ENCODE measurements at regions not wholly inside any gene's neighbourhood (a gene's known extent, or its start where the extent isn't known, plus 50 kb on each side); places are given as distances from the start of the nearest gene placed in this dataset.
"Not testable (repeated sequence)": the region's sequence is repeated elsewhere in the genome, so short reads cannot be mapped to it uniquely, and the experiment has no call there.

- Histone ChIP-seq H3K36me3 (ENCODE audit: control insufficient read depth, insufficient read depth, low read length) (no peaks in the 10 kb centered on the region), H3K4me1 (ENCODE audit: control insufficient read depth, insufficient read depth, low read length) (no peaks in the 10 kb centered on the region), H3K9ac (ENCODE audit: low read depth, low read length) (no peak overlapping the region), H3K27me3 (ENCODE audit: control insufficient read depth, insufficient read depth, low read length) (no peaks in the 10 kb centered on the region), H3K4me3 (ENCODE audit: low read depth, low read length) (no peak overlapping the region), H3K27ac (ENCODE audit: low read depth, low read length) (no peak overlapping the region), H3K9me3 (ENCODE audit: control insufficient read depth, insufficient read depth, low read length) (peaks cover 9% of the 10 kb centered on the region)
Measured at GRCh38 chr9:90147426-90147825, 495.2 kb downstream of the DIRAS2 start.

- no peaks in the 10 kb centered on the region for H3K36me3 ChIP-seq (ENCODE audit: control insufficient read depth, insufficient read depth, low read length)
- no peak overlapping the region for H3K4me3 ChIP-seq (ENCODE audit: low read depth, low read length)
- no peaks in the 10 kb centered on the region for H3K9me3 ChIP-seq (ENCODE audit: control insufficient read depth, insufficient read depth, low read length)
Measured at GRCh38 chr9:90156318-90156717, 486.3 kb downstream of the DIRAS2 start.

GRCh38 chr9:90162326-90162725 is 480.3 kb downstream of the DIRAS2 start:
- Histone ChIP-seq H3K27ac (ENCODE audit: low read depth, low read length) (no peak overlapping the region), H3K27me3 (ENCODE audit: control insufficient read depth, insufficient read depth, low read length) (no peaks in the 10 kb centered on the region), H3K9me3 (ENCODE audit: control insufficient read depth, insufficient read depth, low read length) (no peaks in the 10 kb centered on the region), H3K9ac (ENCODE audit: low read depth, low read length) (no peak overlapping the region), H3K4me1 (ENCODE audit: control insufficient read depth, insufficient read depth, low read length) (peaks cover 3% of the 10 kb centered on the region; the same call in 1 of the 2 replicates), H3K36me3 (ENCODE audit: control insufficient read depth, insufficient read depth, low read length) (no peaks in the 10 kb centered on the region), H3K4me3 (ENCODE audit: low read depth, low read length) (no peak overlapping the region)

More at GRCh38 chr9:90156318-90156717, 486.3 kb downstream of the DIRAS2 start:
- Histone ChIP-seq H3K27ac (ENCODE audit: low read depth, low read length) (no peak overlapping the region), H3K27me3 (ENCODE audit: control insufficient read depth, insufficient read depth, low read length) (no peaks in the 10 kb centered on the region), H3K9ac (ENCODE audit: low read depth, low read length) (no peak overlapping the region), H3K4me1 (ENCODE audit: control insufficient read depth, insufficient read depth, low read length) (no peaks in the 10 kb centered on the region)

GRCh38 chr9:90162819-90163218 is 479.8 kb downstream of the DIRAS2 start:
- Histone ChIP-seq H3K4me1 (ENCODE audit: control insufficient read depth, insufficient read depth, low read length) (peaks cover 3% of the 10 kb centered on the region; the same call in 1 of the 2 replicates), H3K36me3 (ENCODE audit: control insufficient read depth, insufficient read depth, low read length) (no peaks in the 10 kb centered on the region), H3K9ac (ENCODE audit: low read depth, low read length) (no peak overlapping the region), H3K27ac (ENCODE audit: low read depth, low read length) (no peak overlapping the region), H3K9me3 (ENCODE audit: control insufficient read depth, insufficient read depth, low read length) (no peaks in the 10 kb centered on the region), H3K27me3 (ENCODE audit: control insufficient read depth, insufficient read depth, low read length) (no peaks in the 10 kb centered on the region), H3K4me3 (ENCODE audit: low read depth, low read length) (no peak overlapping the region)

GRCh38 chr9:90165281-90165680 is 477.3 kb downstream of the DIRAS2 start:
- Histone ChIP-seq H3K9ac (ENCODE audit: low read depth, low read length) (no peak overlapping the region), H3K27me3 (ENCODE audit: control insufficient read depth, insufficient read depth, low read length) (no peaks in the 10 kb centered on the region), H3K27ac (ENCODE audit: low read depth, low read length) (no peak overlapping the region), H3K9me3 (ENCODE audit: control insufficient read depth, insufficient read depth, low read length) (no peaks in the 10 kb centered on the region), H3K4me1 (ENCODE audit: control insufficient read depth, insufficient read depth, low read length) (peaks cover 3% of the 10 kb centered on the region; the same call in 1 of the 2 replicates), H3K36me3 (ENCODE audit: control insufficient read depth, insufficient read depth, low read length) (no peaks in the 10 kb centered on the region), H3K4me3 (ENCODE audit: low read depth, low read length) (no peak overlapping the region)

- H3K27ac ChIP-seq (ENCODE audit: low read depth, low read length); H3K4me3 ChIP-seq (ENCODE audit: low read depth, low read length); H3K27me3 ChIP-seq (ENCODE audit: control insufficient read depth, insufficient read depth, low read length); H3K36me3 ChIP-seq (ENCODE audit: control insufficient read depth, insufficient read depth, low read length); H3K9ac ChIP-seq (ENCODE audit: low read depth, low read length); H3K9me3 ChIP-seq (ENCODE audit: control insufficient read depth, insufficient read depth, low read length); H3K4me1 ChIP-seq (ENCODE audit: control insufficient read depth, insufficient read depth, low read length): not testable (repeated sequence)
Measured at GRCh38 chr9:90166374-90166773, 476.2 kb downstream of the DIRAS2 start.

GRCh38 chr9:90167914-90168313 is 474.7 kb downstream of the DIRAS2 start:
- Histone ChIP-seq H3K36me3 (ENCODE audit: control insufficient read depth, insufficient read depth, low read length) (no peaks in the 10 kb centered on the region), H3K9me3 (ENCODE audit: control insufficient read depth, insufficient read depth, low read length) (no peaks in the 10 kb centered on the region), H3K27me3 (ENCODE audit: control insufficient read depth, insufficient read depth, low read length) (no peaks in the 10 kb centered on the region), H3K4me1 (ENCODE audit: control insufficient read depth, insufficient read depth, low read length) (peaks cover 3% of the 10 kb centered on the region; the same call in 1 of the 2 replicates), H3K4me3 (ENCODE audit: low read depth, low read length) (no peak overlapping the region), H3K9ac (ENCODE audit: low read depth, low read length) (no peak overlapping the region), H3K27ac (ENCODE audit: low read depth, low read length) (no peak overlapping the region)

GRCh38 chr9:90169490-90169889 is 473.1 kb downstream of the DIRAS2 start:
- no peak overlapping the region for H3K4me3 ChIP-seq (ENCODE audit: low read depth, low read length)
- peaks cover 3% of the 10 kb centered on the region; the same call in 1 of the 2 replicates for H3K4me1 ChIP-seq (ENCODE audit: control insufficient read depth, insufficient read depth, low read length)
- no peak overlapping the region for H3K9ac ChIP-seq (ENCODE audit: low read depth, low read length)
- H3K27me3 ChIP-seq (ENCODE audit: control insufficient read depth, insufficient read depth, low read length) = no peaks in the 10 kb centered on the region
- no peak overlapping the region for H3K27ac ChIP-seq (ENCODE audit: low read depth, low read length)
- no peaks in the 10 kb centered on the region for H3K9me3 ChIP-seq (ENCODE audit: control insufficient read depth, insufficient read depth, low read length)
- H3K36me3 ChIP-seq (ENCODE audit: control insufficient read depth, insufficient read depth, low read length) = no peaks in the 10 kb centered on the region

- not testable (repeated sequence) for H3K27ac ChIP-seq (ENCODE audit: low read depth, low read length); H3K36me3 ChIP-seq (ENCODE audit: control insufficient read depth, insufficient read depth, low read length); H3K4me3 ChIP-seq (ENCODE audit: low read depth, low read length); H3K27me3 ChIP-seq (ENCODE audit: control insufficient read depth, insufficient read depth, low read length); H3K4me1 ChIP-seq (ENCODE audit: control insufficient read depth, insufficient read depth, low read length); H3K9ac ChIP-seq (ENCODE audit: low read depth, low read length); H3K9me3 ChIP-seq (ENCODE audit: control insufficient read depth, insufficient read depth, low read length)
Measured at GRCh38 chr9:90173935-90174334, 468.7 kb downstream of the DIRAS2 start.

GRCh38 chr9:90174346-90174745 is 468.3 kb downstream of the DIRAS2 start:
- not testable (repeated sequence) for H3K4me1 ChIP-seq (ENCODE audit: control insufficient read depth, insufficient read depth, low read length); H3K36me3 ChIP-seq (ENCODE audit: control insufficient read depth, insufficient read depth, low read length); H3K4me3 ChIP-seq (ENCODE audit: low read depth, low read length); H3K9ac ChIP-seq (ENCODE audit: low read depth, low read length); H3K9me3 ChIP-seq (ENCODE audit: control insufficient read depth, insufficient read depth, low read length); H3K27ac ChIP-seq (ENCODE audit: low read depth, low read length); H3K27me3 ChIP-seq (ENCODE audit: control insufficient read depth, insufficient read depth, low read length)

- no peaks in the 10 kb centered on the region for H3K27me3 ChIP-seq (ENCODE audit: control insufficient read depth, insufficient read depth, low read length)
- H3K9me3 ChIP-seq (ENCODE audit: control insufficient read depth, insufficient read depth, low read length) = no peaks in the 10 kb centered on the region
- no peaks in the 10 kb centered on the region for H3K36me3 ChIP-seq (ENCODE audit: control insufficient read depth, insufficient read depth, low read length)
- H3K4me3 ChIP-seq (ENCODE audit: low read depth, low read length) = no peak overlapping the region
- no peak overlapping the region for H3K9ac ChIP-seq (ENCODE audit: low read depth, low read length)
- no peaks in the 10 kb centered on the region for H3K4me1 ChIP-seq (ENCODE audit: control insufficient read depth, insufficient read depth, low read length)
- no peak overlapping the region for H3K27ac ChIP-seq (ENCODE audit: low read depth, low read length)
Measured at GRCh38 chr9:90175257-90175656, 467.4 kb downstream of the DIRAS2 start.

- H3K27me3 ChIP-seq (ENCODE audit: control insufficient read depth, insufficient read depth, low read length) = no peaks in the 10 kb centered on the region
- no peak overlapping the region for H3K9ac ChIP-seq (ENCODE audit: low read depth, low read length)
- no peaks in the 10 kb centered on the region for H3K9me3 ChIP-seq (ENCODE audit: control insufficient read depth, insufficient read depth, low read length)
- no peaks in the 10 kb centered on the region for H3K4me1 ChIP-seq (ENCODE audit: control insufficient read depth, insufficient read depth, low read length)
- no peaks in the 10 kb centered on the region for H3K36me3 ChIP-seq (ENCODE audit: control insufficient read depth, insufficient read depth, low read length)
- H3K4me3 ChIP-seq (ENCODE audit: low read depth, low read length) = no peak overlapping the region
- H3K27ac ChIP-seq (ENCODE audit: low read depth, low read length) = no peak overlapping the region
Measured at GRCh38 chr9:90175865-90176264, 466.8 kb downstream of the DIRAS2 start.
